ENCODE measurements at regions not wholly inside any gene's neighbourhood (a gene's known extent, or its start where the extent isn't known, plus 50 kb on each side); places are given as distances from the start of the nearest gene placed in this dataset.

DNA sequence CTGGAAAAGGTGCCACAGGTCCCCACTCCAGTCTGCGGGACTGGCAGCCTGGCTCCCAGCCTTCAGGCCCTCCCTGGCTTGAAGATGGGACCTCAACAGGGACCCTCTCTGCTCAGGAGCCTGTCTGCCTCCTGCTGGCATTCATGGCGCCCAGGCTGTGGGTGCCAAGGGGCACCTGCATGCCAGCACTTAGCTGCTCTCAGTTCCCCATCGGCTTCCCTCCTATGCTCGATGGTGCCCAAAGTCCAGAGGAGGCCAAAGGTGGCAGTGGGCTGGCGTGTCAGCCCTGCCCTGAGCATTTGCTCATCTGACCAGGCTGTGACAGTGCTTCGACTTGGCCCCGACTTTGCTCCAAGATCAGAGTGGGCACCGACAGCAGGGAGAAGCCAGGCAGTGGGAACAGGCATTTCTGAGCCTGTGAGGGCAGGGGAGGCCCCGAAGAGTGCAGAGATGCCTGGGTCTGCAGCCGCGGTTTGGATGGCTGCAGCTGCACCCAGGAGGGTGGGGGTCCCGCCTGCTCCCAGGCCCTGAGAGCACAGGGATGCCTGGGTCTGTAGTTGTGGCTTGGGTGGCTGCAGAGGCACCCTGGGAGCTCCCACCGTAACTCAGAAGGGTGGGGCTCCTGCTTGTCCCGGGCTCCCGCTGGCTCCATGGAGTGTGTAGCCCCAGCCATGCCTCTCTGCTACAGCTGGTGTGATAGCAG is 463.6 kb downstream of the TBC1D22A start:
- DNase-seq, result no peak

DNA sequence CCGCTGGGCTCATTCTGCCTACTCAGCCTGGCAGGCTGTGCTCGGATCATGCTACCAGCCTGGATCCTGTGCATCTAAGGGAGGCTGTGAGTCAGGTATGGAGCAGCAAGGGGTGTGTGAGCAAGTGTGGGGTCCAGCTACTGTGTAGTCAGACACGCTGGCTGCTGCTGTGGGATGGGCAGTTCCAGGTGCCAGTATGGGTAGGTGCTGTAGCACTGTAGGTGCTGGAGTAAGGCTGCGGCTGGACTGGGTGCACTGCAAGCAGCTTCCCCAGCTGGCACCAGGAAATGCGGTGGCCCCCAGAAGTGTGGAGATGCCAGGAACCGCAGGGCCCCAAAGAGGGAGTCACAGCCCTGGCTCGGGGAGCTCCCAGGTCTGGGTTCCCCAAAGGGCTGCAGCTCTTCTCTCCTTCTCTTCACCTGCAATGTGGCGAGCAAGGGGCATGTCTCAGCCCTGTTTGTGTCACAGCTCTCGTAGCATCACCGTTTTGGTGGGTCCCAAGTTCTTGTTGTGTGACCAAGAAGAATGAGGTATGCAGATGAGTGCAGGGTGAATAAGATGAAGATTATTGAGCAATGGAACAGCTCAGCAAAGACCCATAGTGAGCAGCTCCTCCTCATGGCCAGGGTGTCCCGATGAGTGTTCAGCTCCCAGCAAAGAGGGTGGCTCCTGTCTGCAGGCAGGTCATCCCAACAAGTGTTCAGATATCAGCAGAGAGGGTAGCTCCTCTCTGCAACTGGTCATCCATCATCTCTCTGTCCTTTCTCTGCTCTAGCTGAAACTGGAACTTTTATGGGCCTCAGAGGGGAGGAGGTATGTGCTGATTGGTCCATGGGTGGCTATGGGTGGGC is 462.9 kb downstream of the TBC1D22A start:
- DNase-seq, result no peak

Data from CD4-positive, alpha-beta T cell treated with Interleukin-21 for 1 hour (primary cell).